ENCODE measurements at regions not wholly inside any gene's neighbourhood (a gene's known extent, or its start where the extent isn't known, plus 50 kb on each side); places are given as distances from the start of the nearest gene placed in this dataset.
"Not testable (repeated sequence)": the region's sequence is repeated elsewhere in the genome, so short reads cannot be mapped to it uniquely, and the experiment has no call there.

- no peaks in the 10 kb centered on the region for H3K36me3 Mint-ChIP-seq (ENCODE audit: low read depth)
- H3K9me3 Mint-ChIP-seq, result peaks cover 4% of the 10 kb centered on the region
- no peaks in the 10 kb centered on the region for H3K27me3 Mint-ChIP-seq
- intact Hi-C loops (cut with micrococcal nuclease), result no loop called here
- no peak for DNase-seq
- no peak overlapping the region for H3K4me3 Mint-ChIP-seq
- no peak overlapping the region for H3K27ac Mint-ChIP-seq
- no peaks in the 10 kb centered on the region for H3K4me1 Mint-ChIP-seq
Measured at GRCh38 chr2:13522917-13523821, 806.4 kb downstream of the TRIB2 start.

- Mint-ChIP-seq H3K27me3 (no peaks in the 10 kb centered on the region), H3K27ac (no peak overlapping the region), H3K4me3 (no peak overlapping the region), H3K4me1 (no peaks in the 10 kb centered on the region), H3K36me3 (ENCODE audit: low read depth) (no peaks in the 10 kb centered on the region), H3K9me3 (peaks cover 4% of the 10 kb centered on the region)
- DNase-seq, result no peak
- intact Hi-C loops (cut with micrococcal nuclease), result no loop called here
Measured at GRCh38 chr2:13524492-13524891, 807.8 kb downstream of the TRIB2 start.

- H3K4me1 Mint-ChIP-seq; H3K27me3 Mint-ChIP-seq; H3K36me3 Mint-ChIP-seq (ENCODE audit: low read depth); DNase-seq; intact Hi-C loops (cut with micrococcal nuclease); H3K4me3 Mint-ChIP-seq; H3K9me3 Mint-ChIP-seq; H3K27ac Mint-ChIP-seq: not testable (repeated sequence)
Measured at GRCh38 chr2:13531735-13532410, 815.1 kb downstream of the TRIB2 start.

GRCh38 chr2:13532781-13533523, 816.2 kb downstream of the TRIB2 start:
- H3K27ac Mint-ChIP-seq; H3K9me3 Mint-ChIP-seq; H3K4me1 Mint-ChIP-seq; H3K4me3 Mint-ChIP-seq; H3K27me3 Mint-ChIP-seq; DNase-seq; H3K36me3 Mint-ChIP-seq (ENCODE audit: low read depth); intact Hi-C loops (cut with micrococcal nuclease): not testable (repeated sequence)

GRCh38 chr2:13533524-13533922, 816.8 kb downstream of the TRIB2 start:
- H3K4me3 Mint-ChIP-seq, result no peak overlapping the region
- H3K4me1 Mint-ChIP-seq, result no peaks in the 10 kb centered on the region
- DNase-seq, result no peak
- no peaks in the 10 kb centered on the region for H3K36me3 Mint-ChIP-seq (ENCODE audit: low read depth)
- H3K9me3 Mint-ChIP-seq, result peaks cover 4% of the 10 kb centered on the region
- no peaks in the 10 kb centered on the region for H3K27me3 Mint-ChIP-seq
- no peak overlapping the region for H3K27ac Mint-ChIP-seq
- intact Hi-C loops (cut with micrococcal nuclease), result no loop called here

GRCh38 chr2:13536941-13537340, 820.2 kb downstream of the TRIB2 start:
- DNase-seq, result no peak
- H3K36me3 Mint-ChIP-seq (ENCODE audit: low read depth), result no peaks in the 10 kb centered on the region
- intact Hi-C loops (cut with micrococcal nuclease), result no loop called here
- H3K27me3 Mint-ChIP-seq, result no peaks in the 10 kb centered on the region
- H3K9me3 Mint-ChIP-seq, result no peaks in the 10 kb centered on the region
- no peak overlapping the region for H3K27ac Mint-ChIP-seq
- no peak overlapping the region for H3K4me3 Mint-ChIP-seq
- H3K4me1 Mint-ChIP-seq, result no peaks in the 10 kb centered on the region

- intact Hi-C loops (cut with micrococcal nuclease), result no loop called here
- no peak overlapping the region for H3K4me3 Mint-ChIP-seq
- DNase-seq, result no peak
- H3K9me3 Mint-ChIP-seq, result no peaks in the 10 kb centered on the region
- H3K27ac Mint-ChIP-seq, result no peak overlapping the region
- no peaks in the 10 kb centered on the region for H3K36me3 Mint-ChIP-seq (ENCODE audit: low read depth)
- H3K27me3 Mint-ChIP-seq, result no peaks in the 10 kb centered on the region
- no peaks in the 10 kb centered on the region for H3K4me1 Mint-ChIP-seq
Measured at GRCh38 chr2:13537771-13538349, 821.1 kb downstream of the TRIB2 start.

- H3K4me1 Mint-ChIP-seq, result no peaks in the 10 kb centered on the region
- H3K36me3 Mint-ChIP-seq (ENCODE audit: low read depth), result no peaks in the 10 kb centered on the region
- H3K9me3 Mint-ChIP-seq, result no peaks in the 10 kb centered on the region
- DNase-seq, result no peak
- H3K4me3 Mint-ChIP-seq, result no peak overlapping the region
- H3K27me3 Mint-ChIP-seq, result no peaks in the 10 kb centered on the region
- H3K27ac Mint-ChIP-seq, result no peak overlapping the region
- intact Hi-C loops (cut with micrococcal nuclease), result no loop called here
Measured at GRCh38 chr2:13539296-13539695, 822.6 kb downstream of the TRIB2 start.

- H3K9me3 Mint-ChIP-seq, result no peaks in the 10 kb centered on the region
- H3K27ac Mint-ChIP-seq, result no peak overlapping the region
- H3K36me3 Mint-ChIP-seq (ENCODE audit: low read depth), result no peaks in the 10 kb centered on the region
- no peak overlapping the region for H3K4me3 Mint-ChIP-seq
- H3K4me1 Mint-ChIP-seq, result no peaks in the 10 kb centered on the region
- no peak for DNase-seq
- intact Hi-C loops (cut with micrococcal nuclease), result no loop called here
- no peaks in the 10 kb centered on the region for H3K27me3 Mint-ChIP-seq
Measured at GRCh38 chr2:13542061-13542460, 825.3 kb downstream of the TRIB2 start.

GRCh38 chr2:13542642-13543041, 825.9 kb downstream of the TRIB2 start:
- no peaks in the 10 kb centered on the region for H3K4me1 Mint-ChIP-seq
- DNase-seq, result no peak
- H3K4me3 Mint-ChIP-seq, result no peak overlapping the region
- no peaks in the 10 kb centered on the region for H3K27me3 Mint-ChIP-seq
- intact Hi-C loops (cut with micrococcal nuclease), result no loop called here
- H3K27ac Mint-ChIP-seq, result no peak overlapping the region
- no peaks in the 10 kb centered on the region for H3K36me3 Mint-ChIP-seq (ENCODE audit: low read depth)
- H3K9me3 Mint-ChIP-seq, result no peaks in the 10 kb centered on the region

GRCh38 chr2:13543550-13543949, 826.8 kb downstream of the TRIB2 start:
- Mint-ChIP-seq H3K9me3 (no peaks in the 10 kb centered on the region), H3K27ac (no peak overlapping the region), H3K4me1 (no peaks in the 10 kb centered on the region), H3K36me3 (ENCODE audit: low read depth) (no peaks in the 10 kb centered on the region), H3K27me3 (no peaks in the 10 kb centered on the region), H3K4me3 (no peak overlapping the region)
- no peak for DNase-seq
- intact Hi-C loops (cut with micrococcal nuclease), result no loop called here

- Mint-ChIP-seq H3K27ac (no peak overlapping the region), H3K27me3 (no peaks in the 10 kb centered on the region), H3K4me3 (no peak overlapping the region), H3K9me3 (no peaks in the 10 kb centered on the region), H3K4me1 (no peaks in the 10 kb centered on the region), H3K36me3 (ENCODE audit: low read depth) (no peaks in the 10 kb centered on the region)
- intact Hi-C loops (cut with micrococcal nuclease), result no loop called here
- DNase-seq, result no peak
Measured at GRCh38 chr2:13545320-13545719, 828.6 kb downstream of the TRIB2 start.

GRCh38 chr2:13546131-13546530, 829.4 kb downstream of the TRIB2 start:
- intact Hi-C loops (cut with micrococcal nuclease), result no loop called here

More at GRCh38 chr2:13546131-13546530, 829.4 kb downstream of the TRIB2 start:
- Mint-ChIP-seq H3K27me3 (no peaks in the 10 kb centered on the region), H3K36me3 (ENCODE audit: low read depth) (no peaks in the 10 kb centered on the region), H3K4me1 (no peaks in the 10 kb centered on the region), H3K9me3 (no peaks in the 10 kb centered on the region), H3K27ac (no peak overlapping the region), H3K4me3 (no peak overlapping the region)
- DNase-seq, result no peak
